H1 (cell line): ENCODE measurements at regions not wholly inside any gene's neighbourhood (a gene's known extent, or its start where the extent isn't known, plus 50 kb on each side); places are given as distances from the start of the nearest gene placed in this dataset.

ENCODE experiments used
- CTCF ChIA-PET: fragments of 300-600 bp; sonication (Branson Sonifier 250); formaldehyde crosslinking; loops from one replicate; lab custom pipeline; 2021; ENCODE audit not compliant: partially characterized antibody; lab: Charles Lee
- POLR2A ChIA-PET: fragments of 300-600 bp; sonication (Branson Sonifier 250); formaldehyde crosslinking; loops from one replicate; lab custom pipeline; 2021; ENCODE audit warnings: inconsistent platforms; ENCODE audit not compliant: partially characterized antibody; lab: Charles Lee
- DNase-seq, 2 experiments: peaks; one replicate each; pipeline versions ENCODE4 v3.0.0 to v3.0.0-alpha.2; 2010 to 2022; ENCODE audit warnings: low spot score in 2 of 2, low read depth in 1 of 2, mixed read lengths in 1 of 2
- FAIRE-seq: peaks from 2 replicates; lab custom pipeline; 2011; peaks lifted over from hg19 to GRCh38; lab: Jason Lieb, UNC
- H2AFZ ChIP-seq: 2 replicates; pipeline ENCODE4 v1.8.1; 2012; ENCODE audit warnings: low read length, inconsistent platforms
- H2AK5ac ChIP-seq: 2 replicates; pipeline ENCODE4 v1.6.1; 2013; ENCODE audit warnings: low read depth, low read length
- H2BK120ac ChIP-seq: replicated peaks from 2 replicates; pipeline ENCODE3; 2013; ENCODE audit warnings: low read depth, low read length, inconsistent platforms
- H2BK12ac ChIP-seq: 2 replicates; pipeline ENCODE4 v1.6.1; 2013; ENCODE audit warnings: low read depth, low read length
- H2BK15ac ChIP-seq: 2 replicates; pipeline ENCODE4 v1.6.1; 2013; ENCODE audit warnings: low read length
- H2BK20ac ChIP-seq: 2 replicates; pipeline ENCODE4 v1.6.1; 2013; ENCODE audit warnings: low read length
- H2BK5ac ChIP-seq: 2 replicates; pipeline ENCODE4 v1.6.1; 2013; ENCODE audit warnings: low read depth, low read length
- H3K14ac ChIP-seq: 2 replicates; pipeline ENCODE4 v1.6.1; 2013; ENCODE audit warnings: inconsistent platforms; ENCODE audit not compliant: insufficient read length
- H3K18ac ChIP-seq: 2 replicates; pipeline ENCODE4 v1.6.1; 2013; ENCODE audit warnings: low read length; ENCODE audit errors: extremely low read depth
- H3K23ac ChIP-seq: 2 replicates; pipeline ENCODE4 v1.6.1; 2013; ENCODE audit warnings: inconsistent platforms; ENCODE audit not compliant: insufficient read length
- H3K23me2 ChIP-seq: 2 replicates; pipeline ENCODE4 v1.6.1; 2013; ENCODE audit warnings: low read depth, low read length
- H3K27ac ChIP-seq: 2 replicates; pipeline ENCODE4 v1.6.1; 2011; ENCODE audit warnings: low read depth, low read length, inconsistent platforms
- H3K27me3 ChIP-seq, 4 experiments: replicated peaks in 1 of 4; 1 replicate in 1 of 4; 2 replicates in 3 of 4; pipeline versions ENCODE4 v1.6.1 to v1.8.1; 2011 to 2013; ENCODE audit warnings: low read length in 3 of 4, mild to moderate bottlenecking in 3 of 4, inconsistent platforms in 2 of 4, mixed read lengths in 2 of 4, moderate library complexity in 1 of 4; ENCODE audit not compliant: control insufficient read depth in 3 of 4, insufficient read depth in 3 of 4; ENCODE audit errors: extremely low read depth in 1 of 4
- H3K36me3 ChIP-seq, 4 experiments: 2 replicates each; pipeline versions ENCODE4 v1.6.1 to v1.8.1; 2011 to 2013; ENCODE audit warnings: mild to moderate bottlenecking in 4 of 4, low read length in 3 of 4, moderate library complexity in 2 of 4, control low read depth in 1 of 4, inconsistent platforms in 1 of 4; ENCODE audit not compliant: insufficient read depth in 4 of 4, control insufficient read depth in 2 of 4
- H3K4ac ChIP-seq: replicated peaks from 2 replicates; pipeline ENCODE3; 2013; ENCODE audit warnings: low read length, low read depth, mixed read lengths, inconsistent platforms; ENCODE audit not compliant: insufficient read length
- H3K4me1 ChIP-seq, 4 experiments: replicated peaks in 1 of 4; 1 replicate in 1 of 4; 2 replicates in 3 of 4; pipeline versions ENCODE4 v1.6.1 to v1.8.1; 2011 to 2013; ENCODE audit warnings: low read length in 3 of 4, inconsistent platforms in 2 of 4, mixed read lengths in 1 of 4; ENCODE audit not compliant: insufficient read depth in 4 of 4, control insufficient read depth in 3 of 4
- H3K4me2 ChIP-seq, 2 experiments: 2 replicates each; pipeline versions ENCODE4 v1.6.1 to v1.8.1; 2011 to 2013; ENCODE audit warnings: low read depth in 2 of 2, low read length in 2 of 2, control low read depth in 1 of 2, inconsistent platforms in 1 of 2, mild to moderate bottlenecking in 1 of 2; ENCODE audit not compliant: insufficient read depth in 1 of 2
- H3K4me3 ChIP-seq, 4 experiments: fragments of 200-600, 300-600 bp in 1 of 4; sonication (generic), shearing (Covaris generic), sonication (Bioruptor Twin) in 1 of 4; 2 replicates each; pipeline versions ENCODE4 v1.5.1 to v1.8.1; 2011 to 2016; ENCODE audit warnings: low read length in 4 of 4, low read depth in 3 of 4, control low read depth in 2 of 4, inconsistent platforms in 2 of 4, mild to moderate bottlenecking in 2 of 4, mixed read lengths in 1 of 4, moderate library complexity in 1 of 4; ENCODE audit not compliant: insufficient read depth in 2 of 4; ENCODE audit errors: extremely low read depth in 1 of 4
- H3K56ac ChIP-seq: replicated peaks from 2 replicates; pipeline ENCODE3; 2013; ENCODE audit warnings: low read depth, mild to moderate bottlenecking, mixed read lengths, low read length, inconsistent platforms; ENCODE audit not compliant: insufficient read length
- H3K79me1 ChIP-seq: 2 replicates; pipeline ENCODE4 v1.6.1; 2013; ENCODE audit warnings: low read depth, low read length, control low read depth
- H3K79me2 ChIP-seq, 2 experiments: 2 replicates each; pipeline versions ENCODE4 v1.6.1 to v1.8.1; 2012 to 2013; ENCODE audit warnings: low read length in 2 of 2, mild to moderate bottlenecking in 2 of 2, inconsistent platforms in 1 of 2; ENCODE audit not compliant: insufficient read depth in 2 of 2, control insufficient read depth in 1 of 2
- H3K9ac ChIP-seq, 4 experiments: replicated peaks in 1 of 4; 1 replicate in 1 of 4; 2 replicates in 3 of 4; pipeline versions ENCODE4 v1.6.1 to v1.8.1; 2011 to 2013; ENCODE audit warnings: low read depth in 3 of 4, low read length in 3 of 4, control low read depth in 2 of 4, mild to moderate bottlenecking in 2 of 4, moderate library complexity in 2 of 4, inconsistent platforms in 1 of 4; ENCODE audit errors: extremely low read depth in 1 of 4
- H3K9me3 ChIP-seq, 2 experiments: 2 replicates each; pipeline versions ENCODE4 v1.6.1 to v1.8.1; 2012 to 2013; ENCODE audit warnings: mild to moderate bottlenecking in 2 of 2, moderate library complexity in 2 of 2, control low read depth in 1 of 2, inconsistent platforms in 1 of 2, low read depth in 1 of 2, low read length in 1 of 2, mixed read lengths in 1 of 2; ENCODE audit not compliant: insufficient read depth in 2 of 2
- H4K20me1 ChIP-seq, 2 experiments: replicated peaks in 1 of 2; 2 replicates each; pipeline versions ENCODE3 to v1.8.1; 2011 to 2013; ENCODE audit warnings: inconsistent platforms in 2 of 2, low read length in 2 of 2, mild to moderate bottlenecking in 1 of 2; ENCODE audit not compliant: insufficient read depth in 2 of 2, control insufficient read depth in 1 of 2
- H4K5ac ChIP-seq: 2 replicates; pipeline ENCODE4 v1.6.1; 2013; ENCODE audit warnings: low read length, low read depth, mixed read lengths, inconsistent platforms; ENCODE audit not compliant: insufficient read length
- H4K8ac ChIP-seq: 2 replicates; pipeline ENCODE4 v1.8.0; 2013; ENCODE audit warnings: mild to moderate bottlenecking, moderate library complexity, low read length, inconsistent platforms; ENCODE audit not compliant: insufficient read depth; ENCODE audit errors: extremely low read depth
- H4K91ac ChIP-seq: replicated peaks from 2 replicates; pipeline ENCODE3; 2013; ENCODE audit warnings: low read length, mixed read lengths, inconsistent platforms; ENCODE audit not compliant: insufficient read length
- EZH2 ChIP-seq: fragments of 200-600 bp; sonication (generic); IDR thresholded peaks from 2 replicates; pipeline ENCODE4 v1.7.1; 2012; ENCODE audit warnings: low read depth, mild to moderate bottlenecking, moderate library complexity, low read length, inconsistent platforms; ENCODE audit not compliant: severe bottlenecking
- SRF ChIP-seq: IDR thresholded peaks from 2 replicates; pipeline ENCODE4 v1.6.1; 2011; ENCODE audit warnings: mild to moderate bottlenecking, low read depth, low read length, moderate library complexity
- WGBS, 2 experiments: shearing (Covaris generic) in 1 of 2; methylation state at CpG; one replicate each; pipeline versions ENCODE4 v1.1.6 to v1.1.7; 2013 to 2015; ENCODE audit warnings: low lambda C conversion rate in 2 of 2, mixed read lengths in 2 of 2, inconsistent platforms in 1 of 2, low coverage in 1 of 2, missing lambda C conversion rate in 1 of 2; ENCODE audit not compliant: insufficient replicate concordance in 2 of 2, insufficient coverage in 1 of 2, insufficient read length in 1 of 2; ENCODE audit errors: extremely low coverage in 1 of 2, missing lambda C conversion rate in 1 of 2; 5-methylcytosine and 5-hydroxymethylcytosine counted together

DNA sequence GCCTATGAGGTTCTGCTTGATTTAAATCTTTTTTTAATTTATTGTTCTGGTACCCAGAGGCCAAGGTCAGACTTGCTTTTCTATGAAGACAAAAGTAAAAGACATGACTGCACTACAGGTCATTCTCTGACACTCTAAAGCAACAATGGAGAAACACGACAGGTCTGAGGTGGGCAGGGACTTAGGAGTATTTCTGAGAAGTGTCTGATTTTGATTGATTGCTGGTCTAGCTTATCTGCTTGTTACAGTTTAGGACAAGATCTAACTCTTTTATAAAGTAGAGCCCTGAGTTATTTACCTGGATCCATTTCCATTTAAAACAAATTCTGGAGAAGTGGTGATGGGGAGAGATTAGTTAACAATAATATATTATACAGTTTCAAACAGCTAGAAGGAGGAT, 115.2 kb upstream of the STT3B start:
- H3K56ac ChIP-seq, result no peak overlapping the region
- ChIA-PET POLR2A (no interaction called here), CTCF (interaction anchor here (0.8 to 1.6 kb wide), 2 partner anchors 29 to 520 kb away, joined by 3 read pairs; no protein-coding TSS in a partner anchor)
- 95% methylated on average over 1 of the region's 1 CpG; no CpG with 5 or more reads in 1 of the 2 experiments for WGBS, 2 experiments
- no peak overlapping the region for H3K4me2 ChIP-seq
- FAIRE-seq (no peak), DNase-seq (no peak)
- no peak overlapping the region for H3K23ac ChIP-seq
- no peak overlapping the region for H2BK15ac ChIP-seq
- H3K27me3 ChIP-seq, result no peaks in the 10 kb centered on the region
- no peak overlapping the region for H2BK5ac ChIP-seq
- H3K36me3 ChIP-seq, result no peaks in the 10 kb centered on the region
- H2BK20ac ChIP-seq, result no peak overlapping the region
- H3K9ac ChIP-seq, result no peak overlapping the region
- no peak overlapping the region for H3K14ac ChIP-seq
- H4K91ac ChIP-seq, result no peak overlapping the region
- H2AK5ac ChIP-seq, result no peak overlapping the region
- H3K27ac ChIP-seq, result no peak overlapping the region
- H3K4me1 ChIP-seq, result no peaks in the 10 kb centered on the region
- no peak overlapping the region for H3K4me3 ChIP-seq
- no peaks in the 10 kb centered on the region for H4K20me1 ChIP-seq
- no peak overlapping the region for H3K18ac ChIP-seq
- no peaks in the 10 kb centered on the region for H3K9me3 ChIP-seq
- no peaks in the 10 kb centered on the region for H3K23me2 ChIP-seq
- H3K79me2 ChIP-seq, result no peaks in the 10 kb centered on the region
- H3K4ac ChIP-seq, result no peak overlapping the region
- no peak overlapping the region for H4K5ac ChIP-seq
- no peak overlapping the region for H4K8ac ChIP-seq
- no peak overlapping the region for H2AFZ ChIP-seq
- H3K79me1 ChIP-seq, result no peaks in the 10 kb centered on the region
- no peak overlapping the region for H2BK120ac ChIP-seq
- H2BK12ac ChIP-seq, result no peak overlapping the region
- TF ChIP-seq SRF (no peak), EZH2 (no peak)
